ENCODE measurements at regions not wholly inside any gene's neighbourhood (a gene's known extent, or its start where the extent isn't known, plus 50 kb on each side); places are given as distances from the start of the nearest gene placed in this dataset.
A peak's percentile ranks its signal among the peaks of the same experiment; 100 is the strongest.

GRCh38 chr16:13436641-13437412 is 483.1 kb upstream of the ERCC4 start (continued):
- TF ChIP-seq ARID2 (CRISPR knock-in tag; IDR thresholded peaks at IDR 0.05; ENCODE audit: borderline replicate concordance) (peak; percentile 34; the same call in 1 of the 2 replicates), ZNF775 (CRISPR knock-in tag; IDR thresholded peaks at IDR 0.05; ENCODE audit: borderline replicate concordance) (no peak), BCL6 (CRISPR knock-in tag; IDR thresholded peaks at IDR 0.05) (0 out of 2 replicates have a peak, but pooled peaks have one; percentile 11), ZNF83 (CRISPR knock-in tag; IDR thresholded peaks at IDR 0.05; ENCODE audit: borderline replicate concordance) (no peak), HDAC1 (CRISPR knock-in tag; IDR thresholded peaks at IDR 0.05) (no peak), YEATS4 (CRISPR knock-in tag; IDR thresholded peaks at IDR 0.05; ENCODE audit: borderline replicate concordance) (0 out of 2 replicates have a peak, but pooled peaks have one; percentile 28), CAMTA2 (CRISPR knock-in tag; IDR thresholded peaks at IDR 0.05; ENCODE audit: borderline replicate concordance) (no peak), SAP130 (CRISPR knock-in tag; IDR thresholded peaks at IDR 0.05; ENCODE audit: low read depth) (peak; percentile 57), RFXANK (CRISPR knock-in tag; IDR thresholded peaks at IDR 0.05) (no peak), TP53 (CRISPR knock-in tag; conservative IDR thresholded peaks at IDR 0.05) (no peak), ZNF878 (CRISPR knock-in tag; IDR thresholded peaks at IDR 0.05) (peak; percentile 40; the same call in 1 of the 2 replicates), ATM (IDR thresholded peaks at IDR 0.05; ENCODE audit: borderline replicate concordance) (no peak), HMG20A (CRISPR knock-in tag; IDR thresholded peaks at IDR 0.05; ENCODE audit: borderline replicate concordance) (0 out of 2 replicates have a peak, but pooled peaks have one; percentile 29), SKI (IDR thresholded peaks at IDR 0.05; ENCODE audit: partially characterized antibody) (no peak), SAFB2 (CRISPR knock-in tag; IDR thresholded peaks at IDR 0.05; ENCODE audit: borderline replicate concordance, low read depth) (no peak), THAP11 (CRISPR knock-in tag; IDR thresholded peaks at IDR 0.05) (no peak), NCOA5 (CRISPR knock-in tag; IDR thresholded peaks at IDR 0.05) (no peak), RFX3 (CRISPR knock-in tag; IDR thresholded peaks at IDR 0.05) (peak; percentile 37; the same call in 1 of the 2 replicates)
- TF ChIP-seq, protein P1, sequence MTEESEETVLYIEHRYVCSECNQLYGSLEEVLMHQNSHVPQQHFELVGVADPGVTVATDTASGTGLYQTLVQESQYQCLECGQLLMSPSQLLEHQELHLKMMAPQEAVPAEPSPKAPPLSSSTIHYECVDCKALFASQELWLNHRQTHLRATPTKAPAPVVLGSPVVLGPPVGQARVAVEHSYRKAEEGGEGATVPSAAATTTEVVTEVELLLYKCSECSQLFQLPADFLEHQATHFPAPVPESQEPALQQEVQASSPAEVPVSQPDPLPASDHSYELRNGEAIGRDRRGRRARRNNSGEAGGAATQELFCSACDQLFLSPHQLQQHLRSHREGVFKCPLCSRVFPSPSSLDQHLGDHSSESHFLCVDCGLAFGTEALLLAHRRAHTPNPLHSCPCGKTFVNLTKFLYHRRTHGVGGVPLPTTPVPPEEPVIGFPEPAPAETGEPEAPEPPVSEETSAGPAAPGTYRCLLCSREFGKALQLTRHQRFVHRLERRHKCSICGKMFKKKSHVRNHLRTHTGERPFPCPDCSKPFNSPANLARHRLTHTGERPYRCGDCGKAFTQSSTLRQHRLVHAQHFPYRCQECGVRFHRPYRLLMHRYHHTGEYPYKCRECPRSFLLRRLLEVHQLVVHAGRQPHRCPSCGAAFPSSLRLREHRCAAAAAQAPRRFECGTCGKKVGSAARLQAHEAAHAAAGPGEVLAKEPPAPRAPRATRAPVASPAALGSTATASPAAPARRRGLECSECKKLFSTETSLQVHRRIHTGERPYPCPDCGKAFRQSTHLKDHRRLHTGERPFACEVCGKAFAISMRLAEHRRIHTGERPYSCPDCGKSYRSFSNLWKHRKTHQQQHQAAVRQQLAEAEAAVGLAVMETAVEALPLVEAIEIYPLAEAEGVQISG (CRISPR knock-in tag; IDR thresholded peaks at IDR 0.05): no peak
- TF ChIP-seq, protein P2, sequence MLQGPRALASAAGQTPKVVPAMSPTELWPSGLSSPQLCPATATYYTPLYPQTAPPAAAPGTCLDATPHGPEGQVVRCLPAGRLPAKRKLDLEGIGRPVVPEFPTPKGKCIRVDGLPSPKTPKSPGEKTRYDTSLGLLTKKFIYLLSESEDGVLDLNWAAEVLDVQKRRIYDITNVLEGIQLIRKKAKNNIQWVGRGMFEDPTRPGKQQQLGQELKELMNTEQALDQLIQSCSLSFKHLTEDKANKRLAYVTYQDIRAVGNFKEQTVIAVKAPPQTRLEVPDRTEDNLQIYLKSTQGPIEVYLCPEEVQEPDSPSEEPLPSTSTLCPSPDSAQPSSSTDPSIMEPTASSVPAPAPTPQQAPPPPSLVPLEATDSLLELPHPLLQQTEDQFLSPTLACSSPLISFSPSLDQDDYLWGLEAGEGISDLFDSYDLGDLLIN (CRISPR knock-in tag; IDR thresholded peaks at IDR 0.05; ENCODE audit: borderline replicate concordance): no peak
- TF ChIP-seq, protein P3, sequence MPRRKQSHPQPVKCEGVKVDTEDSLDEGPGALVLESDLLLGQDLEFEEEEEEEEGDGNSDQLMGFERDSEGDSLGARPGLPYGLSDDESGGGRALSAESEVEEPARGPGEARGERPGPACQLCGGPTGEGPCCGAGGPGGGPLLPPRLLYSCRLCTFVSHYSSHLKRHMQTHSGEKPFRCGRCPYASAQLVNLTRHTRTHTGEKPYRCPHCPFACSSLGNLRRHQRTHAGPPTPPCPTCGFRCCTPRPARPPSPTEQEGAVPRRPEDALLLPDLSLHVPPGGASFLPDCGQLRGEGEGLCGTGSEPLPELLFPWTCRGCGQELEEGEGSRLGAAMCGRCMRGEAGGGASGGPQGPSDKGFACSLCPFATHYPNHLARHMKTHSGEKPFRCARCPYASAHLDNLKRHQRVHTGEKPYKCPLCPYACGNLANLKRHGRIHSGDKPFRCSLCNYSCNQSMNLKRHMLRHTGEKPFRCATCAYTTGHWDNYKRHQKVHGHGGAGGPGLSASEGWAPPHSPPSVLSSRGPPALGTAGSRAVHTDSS (CRISPR knock-in tag; conservative IDR thresholded peaks at IDR 0.05): no peak
- TF ChIP-seq, protein P4, sequence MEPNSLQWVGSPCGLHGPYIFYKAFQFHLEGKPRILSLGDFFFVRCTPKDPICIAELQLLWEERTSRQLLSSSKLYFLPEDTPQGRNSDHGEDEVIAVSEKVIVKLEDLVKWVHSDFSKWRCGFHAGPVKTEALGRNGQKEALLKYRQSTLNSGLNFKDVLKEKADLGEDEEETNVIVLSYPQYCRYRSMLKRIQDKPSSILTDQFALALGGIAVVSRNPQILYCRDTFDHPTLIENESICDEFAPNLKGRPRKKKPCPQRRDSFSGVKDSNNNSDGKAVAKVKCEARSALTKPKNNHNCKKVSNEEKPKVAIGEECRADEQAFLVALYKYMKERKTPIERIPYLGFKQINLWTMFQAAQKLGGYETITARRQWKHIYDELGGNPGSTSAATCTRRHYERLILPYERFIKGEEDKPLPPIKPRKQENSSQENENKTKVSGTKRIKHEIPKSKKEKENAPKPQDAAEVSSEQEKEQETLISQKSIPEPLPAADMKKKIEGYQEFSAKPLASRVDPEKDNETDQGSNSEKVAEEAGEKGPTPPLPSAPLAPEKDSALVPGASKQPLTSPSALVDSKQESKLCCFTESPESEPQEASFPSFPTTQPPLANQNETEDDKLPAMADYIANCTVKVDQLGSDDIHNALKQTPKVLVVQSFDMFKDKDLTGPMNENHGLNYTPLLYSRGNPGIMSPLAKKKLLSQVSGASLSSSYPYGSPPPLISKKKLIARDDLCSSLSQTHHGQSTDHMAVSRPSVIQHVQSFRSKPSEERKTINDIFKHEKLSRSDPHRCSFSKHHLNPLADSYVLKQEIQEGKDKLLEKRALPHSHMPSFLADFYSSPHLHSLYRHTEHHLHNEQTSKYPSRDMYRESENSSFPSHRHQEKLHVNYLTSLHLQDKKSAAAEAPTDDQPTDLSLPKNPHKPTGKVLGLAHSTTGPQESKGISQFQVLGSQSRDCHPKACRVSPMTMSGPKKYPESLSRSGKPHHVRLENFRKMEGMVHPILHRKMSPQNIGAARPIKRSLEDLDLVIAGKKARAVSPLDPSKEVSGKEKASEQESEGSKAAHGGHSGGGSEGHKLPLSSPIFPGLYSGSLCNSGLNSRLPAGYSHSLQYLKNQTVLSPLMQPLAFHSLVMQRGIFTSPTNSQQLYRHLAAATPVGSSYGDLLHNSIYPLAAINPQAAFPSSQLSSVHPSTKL (CRISPR knock-in tag; IDR thresholded peaks at IDR 0.05): peak; percentile 56
